IMR-90 (cell line): ENCODE measurements at regions not wholly inside any gene's neighbourhood (a gene's known extent, or its start where the extent isn't known, plus 50 kb on each side); places are given as distances from the start of the nearest gene placed in this dataset.

Experiments used
- ATAC-seq: fragments of 200-7000 bp; cut with Tn5 transposase; 2 replicates; pipeline ENCODE4 v1.9.1; 2020; ENCODE audit warnings: low read depth, mild to moderate bottlenecking, moderate library complexity
- BruUV-seq: library from RNA; stranded (reverse); fragments of 400-500 nt; replicated peaks from 2 replicates; lab custom pipeline; 2021; lab: Mats Ljungman, UMichigan
- CTCF ChIA-PET: fragments of 300-600 bp; formaldehyde crosslinking; extraction: SDS; loops from one replicate; lab custom pipeline; 2021; ENCODE audit warnings: antibody characterized with exemption; lab: Yijun Ruan, JAX
- POLR2A ChIA-PET: fragments of 300-600 bp; sonication (Branson Sonifier 250); formaldehyde crosslinking; loops from one replicate; lab custom pipeline; 2022; ENCODE audit warnings: antibody characterized with exemption; ENCODE audit not compliant: unreplicated experiment; lab: Charles Lee
- DNase-seq: peaks from one replicate; pipeline ENCODE4 v3.0.0; 2013
- H2AFZ ChIP-seq: replicated peaks from 2 replicates; pipeline ENCODE3; 2013; ENCODE audit warnings: low read length, mild to moderate bottlenecking; ENCODE audit not compliant: poor library complexity
- H2AK5ac ChIP-seq: 2 replicates; pipeline ENCODE4 v1.6.1; 2013; ENCODE audit warnings: low read depth, low read length, inconsistent platforms
- H2AK9ac ChIP-seq: replicated peaks from 2 replicates; pipeline ENCODE3; 2013; ENCODE audit warnings: mild to moderate bottlenecking, low read depth, low read length, moderate library complexity; ENCODE audit not compliant: poor library complexity
- H2BK120ac ChIP-seq: 2 replicates; pipeline ENCODE4 v1.6.1; 2013; ENCODE audit warnings: low read depth, low read length, inconsistent platforms
- H2BK15ac ChIP-seq: 3 replicates; pipeline ENCODE4 v1.6.1; 2013; ENCODE audit warnings: low read depth, low read length, inconsistent platforms
- H2BK20ac ChIP-seq: 2 replicates; pipeline ENCODE4 v1.6.1; 2013; ENCODE audit warnings: low read depth, mild to moderate bottlenecking, inconsistent platforms, low read length, moderate library complexity
- H2BK5ac ChIP-seq: 2 replicates; pipeline ENCODE4 v1.6.1; 2013; ENCODE audit warnings: mild to moderate bottlenecking, low read depth, low read length, inconsistent platforms; ENCODE audit not compliant: poor library complexity, severe bottlenecking
- H3K14ac ChIP-seq: replicated peaks from 2 replicates; pipeline ENCODE4 v1.6.1; 2013; ENCODE audit warnings: low read depth, low read length, inconsistent platforms
- H3K18ac ChIP-seq: 2 replicates; pipeline ENCODE4 v1.6.1; 2013; ENCODE audit warnings: low read depth, low read length, control low read depth
- H3K23ac ChIP-seq: 2 replicates; pipeline ENCODE4 v1.6.1; 2013; ENCODE audit warnings: low read depth, low read length, inconsistent platforms
- H3K27ac ChIP-seq: 2 replicates; pipeline ENCODE4 v1.5.1; 2013; ENCODE audit warnings: mild to moderate bottlenecking, control low read depth, low read length; ENCODE audit not compliant: insufficient read depth
- H3K27me3 ChIP-seq: 2 replicates; pipeline ENCODE4 v1.6.1; 2013; ENCODE audit warnings: low read length; ENCODE audit not compliant: control insufficient read depth, insufficient read depth
- H3K36me3 ChIP-seq: 2 replicates; pipeline ENCODE4 v1.6.1; 2013; ENCODE audit warnings: low read length, mixed read lengths; ENCODE audit not compliant: control insufficient read depth, insufficient read depth
- H3K4ac ChIP-seq: 2 replicates; pipeline ENCODE4 v1.6.1; 2013; ENCODE audit warnings: low read depth, low read length, inconsistent platforms
- H3K4me1 ChIP-seq: 2 replicates; pipeline ENCODE4 v1.6.1; 2013; ENCODE audit warnings: low read length, mixed read lengths; ENCODE audit not compliant: control insufficient read depth, insufficient read depth
- H3K4me2 ChIP-seq: 2 replicates; pipeline ENCODE4 v1.6.1; 2013; ENCODE audit warnings: low read depth, mild to moderate bottlenecking, control low read depth, low read length, moderate library complexity
- H3K4me3 ChIP-seq: 2 replicates; pipeline ENCODE4 v1.5.1; 2013; ENCODE audit warnings: low read depth, mild to moderate bottlenecking, control low read depth, low read length, moderate library complexity; ENCODE audit not compliant: insufficient read depth
- H3K56ac ChIP-seq: 2 replicates; pipeline ENCODE4 v1.6.1; 2013; ENCODE audit warnings: low read length, inconsistent platforms; ENCODE audit not compliant: insufficient read depth; ENCODE audit errors: extremely low read depth
- H3K79me1 ChIP-seq, 2 experiments: 2 replicates each; pipeline ENCODE4 v1.6.1; 2013; ENCODE audit warnings: low read length in 2 of 2, inconsistent platforms in 1 of 2, low read depth in 1 of 2
- H3K9ac ChIP-seq: 2 replicates; pipeline ENCODE4 v1.6.1; 2013; ENCODE audit warnings: low read depth, low read length, control low read depth
- H3K9me1 ChIP-seq: 2 replicates; pipeline ENCODE4 v1.6.1; 2013; ENCODE audit warnings: low read length, inconsistent platforms; ENCODE audit not compliant: insufficient read depth
- H3K9me3 ChIP-seq: 2 replicates; pipeline ENCODE4 v1.6.1; 2013; ENCODE audit warnings: low read length; ENCODE audit not compliant: control insufficient read depth, insufficient read depth
- H4K20me1 ChIP-seq: 2 replicates; pipeline ENCODE4 v1.6.1; 2013; ENCODE audit warnings: low read length, inconsistent platforms; ENCODE audit not compliant: insufficient read depth
- H4K5ac ChIP-seq: 2 replicates; pipeline ENCODE4 v1.6.1; 2013; ENCODE audit warnings: mild to moderate bottlenecking, low read depth, low read length, control low read depth
- H4K8ac ChIP-seq, 2 experiments: 2 replicates each; pipeline ENCODE4 v1.6.1; 2013; ENCODE audit warnings: low read depth in 2 of 2, low read length in 2 of 2, control low read depth in 1 of 2, inconsistent platforms in 1 of 2
- H4K91ac ChIP-seq: 2 replicates; pipeline ENCODE4 v1.6.1; 2013; ENCODE audit warnings: low read depth, low read length, inconsistent platforms; ENCODE audit not compliant: insufficient read depth
- BHLHE40 ChIP-seq: fragments of 150-350 bp; IDR thresholded peaks from 2 replicates; pipeline ENCODE4 v1.6.1; 2016; ENCODE audit warnings: mild to moderate bottlenecking, low read depth, low read length
- CEBPB ChIP-seq: IDR thresholded peaks from 2 replicates; pipeline ENCODE4 v1.6.1; 2012; ENCODE audit warnings: low read depth, low read length, improper control_type of control experiment
- CHD1 ChIP-seq: IDR thresholded peaks from 2 replicates; pipeline ENCODE4 v1.6.1; 2012; ENCODE audit warnings: low read depth, low read length, improper control_type of control experiment
- CTCF ChIP-seq: conservative IDR thresholded peaks from 2 replicates; pipeline ENCODE4 v1.5.1; 2012; ENCODE audit warnings: mild to moderate bottlenecking, low read depth, low read length, improper control_type of control experiment
- MAZ ChIP-seq: IDR thresholded peaks from 2 replicates; pipeline ENCODE4 v1.6.1; 2012; ENCODE audit warnings: low read depth, mild to moderate bottlenecking, low read length, improper control_type of control experiment, moderate library complexity, borderline replicate concordance
- MXI1 ChIP-seq: IDR thresholded peaks from 2 replicates; pipeline ENCODE4 v1.6.1; 2012; ENCODE audit warnings: low read depth, mild to moderate bottlenecking, low read length, moderate library complexity, borderline replicate concordance
- NFE2L2 ChIP-seq: fragments of 150-350 bp; IDR thresholded peaks from 2 replicates; pipeline ENCODE4 v1.6.1; 2016; ENCODE audit warnings: low read depth, mild to moderate bottlenecking, low read length
- RAD21 ChIP-seq: IDR thresholded peaks from 2 replicates; pipeline ENCODE4 v1.6.1; 2012; ENCODE audit warnings: low read length, improper control_type of control experiment
- RCOR1 ChIP-seq: IDR thresholded peaks from 2 replicates; pipeline ENCODE4 v1.6.1; 2012; ENCODE audit warnings: mild to moderate bottlenecking, low read length, improper control_type of control experiment; ENCODE audit not compliant: insufficient replicate concordance
- RFX5 ChIP-seq: IDR thresholded peaks from 2 replicates; pipeline ENCODE4 v1.8.0; 2012; ENCODE audit warnings: low read depth, mild to moderate bottlenecking, low read length, moderate library complexity
- SMC3 ChIP-seq: fragments of 150-350 bp; IDR thresholded peaks from 2 replicates; pipeline ENCODE4 v1.6.1; 2016; ENCODE audit warnings: low read depth, mild to moderate bottlenecking, antibody characterized with exemption, low read length, moderate library complexity
- USF2 ChIP-seq: fragments of 150-350 bp; IDR thresholded peaks from 2 replicates; pipeline ENCODE4 v1.6.1; 2017; ENCODE audit warnings: mild to moderate bottlenecking, antibody characterized with exemption, low read length, low read depth
- WGBS, 2 experiments: methylation state at CpG; one replicate each; pipeline versions ENCODE4 v1.1.5 to v1.1.7; 2013; ENCODE audit warnings: missing lambda C conversion rate in 2 of 2; ENCODE audit not compliant: insufficient read length in 1 of 2; ENCODE audit errors: extremely low coverage in 2 of 2; 5-methylcytosine and 5-hydroxymethylcytosine counted together
- dilution Hi-C: fragments of 300-500 bp; cut with HindIII; formaldehyde crosslinking; loops from one replicate; pipeline ENCODE4 v1.14.3; 2018; ENCODE audit warnings: low sequenced_read_pairs; ENCODE audit not compliant: unreplicated experiment
- in situ Hi-C: fragments of 300-500 bp; cut with MboI; formaldehyde crosslinking; loops from 3 replicates; pipeline ENCODE4 v1.14.3; 2019; ENCODE audit warnings: low sequenced_read_pairs, inconsistent platforms, mixed read lengths
- intact Hi-C: fragments of 100-400 bp; cut with micrococcal nuclease; formaldehyde crosslinking; loops from 2 replicates; pipeline ENCODE4 v1.10.0; 2022
- TF ChIP-seq, protein P1 (sequence below): fragments of 150-350 bp; IDR thresholded peaks from 2 replicates; pipeline ENCODE4 v1.6.1; 2016; ENCODE audit warnings: low read depth, mild to moderate bottlenecking, low read length, moderate library complexity, borderline replicate concordance

DNA sequence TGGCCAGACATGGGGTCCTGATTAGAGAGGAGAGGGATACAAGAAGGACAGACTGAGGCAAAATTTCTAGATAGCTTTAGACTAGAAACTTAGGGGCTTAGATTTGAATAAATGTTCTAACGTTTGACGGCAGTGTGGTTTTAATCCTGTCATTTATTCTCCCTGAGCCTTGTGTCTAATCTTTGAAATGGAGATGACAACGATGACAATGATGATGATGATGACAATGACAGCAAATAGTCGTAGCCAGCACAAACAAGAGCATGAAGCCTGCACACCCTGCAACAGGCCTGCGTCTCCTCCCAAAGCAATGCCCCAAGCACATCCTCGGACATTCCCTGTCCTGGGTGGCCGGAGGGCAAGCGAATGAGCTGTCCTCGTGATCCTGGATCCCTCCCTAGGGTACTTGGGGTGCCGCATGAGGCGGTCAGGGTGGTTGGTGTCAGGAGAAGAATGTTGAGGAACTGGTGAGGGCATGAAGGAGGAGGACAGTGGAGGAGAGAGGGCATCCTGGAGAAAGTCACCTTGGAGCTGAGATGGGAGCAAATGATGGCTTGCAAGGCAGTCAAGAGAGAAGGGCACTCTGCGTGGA, 502.1 kb upstream of the B3GAT1 start:
- 75% methylated on average over 2 of the region's 12 CpGs; no CpG with 5 or more reads in 1 of the 2 experiments for WGBS, 2 experiments
- dilution Hi-C loops: no loop called here
- no peak for ATAC-seq

More for the DNA sequence above, 502.1 kb upstream of the B3GAT1 start:
- ChIA-PET POLR2A (no interaction called here), CTCF (no interaction called here)
- Histone ChIP-seq H3K9ac (no peak overlapping the region), H4K20me1 (no peaks in the 10 kb centered on the region), H2AFZ (no peak overlapping the region), H4K91ac (no peak overlapping the region), H3K4me3 (no peak overlapping the region), H3K9me3 (no peaks in the 10 kb centered on the region; the same call in 1 of the 2 replicates), H3K23ac (no peak overlapping the region), H3K4me1 (no peaks in the 10 kb centered on the region), H2BK5ac (no peak overlapping the region), H3K4me2 (no peak overlapping the region), H2BK15ac (no peak overlapping the region), H3K14ac (no peak overlapping the region), H3K56ac (no peak overlapping the region), H3K4ac (no peak overlapping the region), H3K27ac (no peak overlapping the region), H2AK5ac (no peak overlapping the region), H4K8ac (no peak overlapping the region), H4K5ac (no peak overlapping the region), H3K79me1 (no peaks in the 10 kb centered on the region), H3K27me3 (no peaks in the 10 kb centered on the region), H3K18ac (no peak overlapping the region), H3K9me1 (no peaks in the 10 kb centered on the region), H3K36me3 (no peaks in the 10 kb centered on the region), H2BK120ac (no peak overlapping the region), H2BK20ac (no peak overlapping the region), H2AK9ac (no peak overlapping the region)
- DNase-seq: no peak
- intact Hi-C loops: no loop called here
- in situ Hi-C loops: no loop called here
- BruUV-seq: no TSS peak
- TF ChIP-seq CHD1: no peak
- TF ChIP-seq CTCF: no peak
- TF ChIP-seq RFX5: no peak
- TF ChIP-seq RAD21: no peak
- no peak for TF ChIP-seq CEBPB
- TF ChIP-seq BHLHE40: no peak
- TF ChIP-seq, protein P1, sequence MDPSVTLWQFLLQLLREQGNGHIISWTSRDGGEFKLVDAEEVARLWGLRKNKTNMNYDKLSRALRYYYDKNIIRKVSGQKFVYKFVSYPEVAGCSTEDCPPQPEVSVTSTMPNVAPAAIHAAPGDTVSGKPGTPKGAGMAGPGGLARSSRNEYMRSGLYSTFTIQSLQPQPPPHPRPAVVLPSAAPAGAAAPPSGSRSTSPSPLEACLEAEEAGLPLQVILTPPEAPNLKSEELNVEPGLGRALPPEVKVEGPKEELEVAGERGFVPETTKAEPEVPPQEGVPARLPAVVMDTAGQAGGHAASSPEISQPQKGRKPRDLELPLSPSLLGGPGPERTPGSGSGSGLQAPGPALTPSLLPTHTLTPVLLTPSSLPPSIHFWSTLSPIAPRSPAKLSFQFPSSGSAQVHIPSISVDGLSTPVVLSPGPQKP: no peak
- no peak for TF ChIP-seq NFE2L2
- no peak for TF ChIP-seq SMC3
- TF ChIP-seq MAZ: no peak
- TF ChIP-seq MXI1: no peak
- TF ChIP-seq RCOR1: no peak
- no peak for TF ChIP-seq USF2
